Mucosa of gallbladder (tissue), 1 donor: ENCODE measurements at regions not wholly inside any gene's neighbourhood (a gene's known extent, or its start where the extent isn't known, plus 50 kb on each side); places are given as distances from the start of the nearest gene placed in this dataset.
"Not testable (repeated sequence)": the region's sequence is repeated elsewhere in the genome, so short reads cannot be mapped to it uniquely, and the experiment has no call there.

Source experiments
- DNase-seq: peaks from one replicate; pipeline ENCODE4 v3.0.0-alpha.2; 2020; ENCODE audit warnings: low spot score
- donor health status: DM: no; HTN: no; CAD: no.

DNA sequence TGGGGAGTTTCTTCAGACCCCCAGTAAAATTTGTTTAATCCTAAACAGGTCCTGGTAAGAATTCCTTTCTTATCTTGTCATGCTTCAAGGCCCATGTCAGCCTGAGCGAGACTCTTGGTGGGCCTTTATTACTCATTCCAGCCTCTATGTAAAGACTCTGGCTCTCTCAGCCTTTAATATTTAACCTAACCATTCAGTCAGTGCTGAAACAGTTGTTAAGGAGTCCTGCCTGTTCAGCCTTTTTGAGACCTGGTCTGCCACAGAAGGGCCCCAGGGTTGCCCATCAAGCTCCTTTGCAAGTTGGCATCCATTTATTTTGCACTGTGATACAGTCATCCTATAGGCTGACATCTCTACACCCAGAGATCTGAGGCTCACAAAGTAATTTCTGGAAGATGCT lies 107.7 kb upstream of the VANGL1 start:
- no peak for DNase-seq

DNA sequence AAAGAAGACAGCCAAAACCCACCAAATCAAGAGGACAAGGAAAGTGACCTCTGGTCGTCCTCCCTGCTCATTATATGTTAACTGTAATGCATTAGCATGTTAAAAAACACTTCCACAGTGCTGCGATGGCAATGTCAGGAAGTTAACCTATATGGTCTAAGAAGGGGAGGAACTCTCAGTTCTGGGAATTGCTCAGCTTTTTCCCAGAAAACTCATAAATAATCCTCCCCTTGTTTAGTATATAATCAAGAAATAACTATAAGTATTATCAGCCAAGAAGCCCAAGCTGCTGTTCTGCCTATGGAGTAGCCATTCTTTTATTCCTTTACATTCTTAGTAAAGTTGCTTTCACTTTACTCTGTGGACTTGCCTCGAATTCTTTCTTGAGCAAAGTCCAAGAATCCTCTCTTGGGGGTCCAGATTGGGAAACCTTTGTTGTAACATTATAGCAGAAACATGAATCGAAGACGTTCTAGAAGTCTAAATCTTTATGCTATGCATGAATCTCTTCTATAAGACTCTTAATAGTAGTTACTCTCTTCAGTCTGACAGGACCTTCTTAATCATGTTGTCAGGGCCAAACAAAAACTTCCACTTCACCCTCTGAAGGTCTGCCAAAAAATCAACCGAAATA lies 110.0 kb upstream of the VANGL1 start:
- DNase-seq: no peak

DNA sequence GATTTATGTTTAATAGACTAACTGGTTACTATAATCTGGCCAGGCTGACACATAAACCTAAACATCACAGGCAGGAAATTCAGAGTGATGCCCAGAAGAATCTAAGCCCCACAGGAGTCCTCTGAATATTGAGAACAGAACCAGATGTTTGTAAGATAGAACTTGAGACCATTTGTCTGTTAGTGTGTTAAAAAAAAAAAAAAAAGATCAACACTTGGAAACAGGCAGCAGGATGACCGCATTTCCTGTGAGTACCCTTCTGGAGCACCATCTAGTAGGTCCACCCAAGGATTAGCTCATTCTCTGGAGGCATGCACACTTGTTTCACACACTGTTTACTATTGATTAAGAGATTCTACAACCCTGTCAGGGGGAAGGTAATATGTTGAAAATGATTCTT lies 111.4 kb upstream of the VANGL1 start:
- DNase-seq: no peak

DNA sequence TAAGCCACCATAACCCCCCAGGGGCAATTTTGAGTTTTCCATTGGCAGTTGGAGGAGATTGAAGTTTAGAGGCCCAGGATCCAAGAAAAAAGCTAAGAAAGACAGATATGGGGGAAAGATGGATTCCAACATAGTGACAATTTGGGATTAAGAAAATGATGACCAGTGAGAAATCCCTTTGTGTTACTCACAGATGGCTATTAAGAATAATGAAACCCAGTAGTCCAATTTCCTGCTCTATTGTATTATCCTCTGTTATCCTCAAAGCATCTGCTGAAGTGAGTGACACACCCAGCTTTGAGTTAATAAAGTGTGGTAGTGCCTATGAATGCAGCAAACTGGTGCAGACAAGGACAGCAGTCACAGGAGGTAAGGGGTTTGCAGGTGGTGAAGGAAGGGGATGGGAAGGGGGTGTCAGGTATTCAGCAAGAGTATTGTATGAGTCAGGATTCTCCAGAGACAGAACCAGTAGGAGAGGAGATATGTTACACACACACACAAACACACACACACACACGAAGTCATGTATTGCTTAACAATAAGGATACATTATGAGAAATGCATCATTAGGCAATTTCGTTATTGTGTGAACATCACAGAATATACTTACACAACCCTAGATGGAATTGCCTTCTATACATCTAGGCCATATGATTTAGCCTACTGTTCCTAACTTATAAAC lies 112.4 kb upstream of the VANGL1 start:
- DNase-seq: no peak

DNA sequence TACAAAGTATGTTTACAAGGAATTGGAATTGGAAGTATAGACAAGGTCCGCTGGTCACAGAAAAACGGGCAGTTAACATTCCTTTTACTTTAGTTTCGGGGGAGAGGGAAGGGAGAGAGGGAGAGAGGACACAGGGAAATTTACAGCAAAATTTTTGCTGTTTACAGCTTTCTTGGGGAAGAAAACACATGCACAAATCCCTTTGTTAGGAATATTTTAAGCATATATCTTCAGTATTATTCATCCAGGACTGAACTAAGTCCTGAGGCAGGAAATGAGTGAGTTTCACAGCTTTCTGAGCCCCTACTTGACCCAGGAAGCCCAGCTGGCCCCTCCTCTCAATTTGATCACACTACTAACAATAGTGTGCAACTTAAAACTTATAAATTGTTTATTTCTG lies 113.4 kb upstream of the VANGL1 start:
- DNase-seq: not testable (repeated sequence)

- no peak for DNase-seq
These were observed 114.0 kb upstream of the VANGL1 start for GRCh38 chr1:115527746-115528145.

DNA sequence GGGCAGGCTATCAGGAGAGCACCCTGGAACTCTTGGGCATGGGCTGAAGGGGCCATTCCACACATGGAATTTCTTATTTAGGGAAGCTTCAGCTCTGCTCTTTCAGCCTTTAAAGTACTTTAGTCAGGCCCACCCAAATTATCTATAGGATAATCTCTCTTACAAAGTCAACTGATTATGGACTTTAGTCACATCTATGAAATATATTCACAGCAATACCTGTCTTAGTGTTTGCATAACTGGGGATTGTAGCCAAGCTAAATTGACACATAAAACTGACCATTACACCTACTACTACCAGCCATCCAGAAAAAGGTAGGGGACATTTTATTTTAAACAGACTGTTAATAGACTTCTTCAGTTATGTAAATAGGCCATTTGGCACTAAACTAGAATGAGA lies 114.9 kb upstream of the VANGL1 start:
- no peak for DNase-seq

- no peak for DNase-seq
These were observed 117.5 kb upstream of the VANGL1 start for GRCh38 chr1:115524236-115524635.

GRCh38 chr1:115522386-115522785 lies 119.4 kb upstream of the VANGL1 start:
- no peak for DNase-seq

- DNase-seq: no peak
These were observed 126.5 kb upstream of the VANGL1 start for GRCh38 chr1:115515270-115515669.

DNA sequence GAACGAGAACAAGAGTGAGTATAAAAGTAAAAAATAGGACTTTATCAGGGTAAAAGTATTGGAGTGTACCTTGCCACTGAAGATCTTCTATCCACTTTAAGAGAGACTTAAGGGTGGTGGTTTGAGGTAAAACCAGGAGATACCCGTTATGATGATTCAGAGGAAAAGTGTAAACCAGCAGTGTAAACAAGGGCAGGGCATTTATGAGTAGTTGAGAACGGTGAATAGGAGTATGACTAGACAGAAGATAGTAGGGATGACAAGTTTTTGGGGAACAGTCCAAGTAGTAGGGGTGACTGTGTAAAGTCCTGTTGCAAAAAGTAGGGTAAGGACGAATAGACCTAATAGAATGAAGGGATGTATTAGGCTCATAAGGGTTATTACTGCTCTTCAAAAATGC lies 131.5 kb upstream of the VANGL1 start:
- DNase-seq: not testable (repeated sequence)

- DNase-seq: no peak
These were observed 133.9 kb upstream of the VANGL1 start for GRCh38 chr1:115507901-115508300.

- no peak for DNase-seq
These were observed 134.7 kb upstream of the VANGL1 start for GRCh38 chr1:115506924-115507589.

DNA sequence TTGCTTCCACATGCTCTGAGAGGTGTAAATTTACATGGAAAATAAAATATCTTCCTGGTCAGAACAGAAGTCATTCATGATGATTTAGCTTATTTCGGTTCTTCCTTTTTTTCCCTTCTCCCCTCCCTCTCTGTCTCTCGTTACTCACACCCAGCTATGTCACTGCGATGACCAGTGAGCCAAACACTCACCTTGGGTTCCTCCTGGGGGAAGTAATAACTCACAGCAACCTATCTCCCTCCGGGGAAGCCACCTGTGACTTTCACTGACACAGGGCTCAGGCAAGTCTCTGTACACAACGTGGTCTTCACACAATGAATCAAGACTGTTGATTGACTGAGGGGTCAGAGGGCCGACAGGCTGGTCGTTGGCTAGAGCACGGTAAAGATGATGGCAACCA lies 135.3 kb upstream of the VANGL1 start:
- no peak for DNase-seq

DNA sequence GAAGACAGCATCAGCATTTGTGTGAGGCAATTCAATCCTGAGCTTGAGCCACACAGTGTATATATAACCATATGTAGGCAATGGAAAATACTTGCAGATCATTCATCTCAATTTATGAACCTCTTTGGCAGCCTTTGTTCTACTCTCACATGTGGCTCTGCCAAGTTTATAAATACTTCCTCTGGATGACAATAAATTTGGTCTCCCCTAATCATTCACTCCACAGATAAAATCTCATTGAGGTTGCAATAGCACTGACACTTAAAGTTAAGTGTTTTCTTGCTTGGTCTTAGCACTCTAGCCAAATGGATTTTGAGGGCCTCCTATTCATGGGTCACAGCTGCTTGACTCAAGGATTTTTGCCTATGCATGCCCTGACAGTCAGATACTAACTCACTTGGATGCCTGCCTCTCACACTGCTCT lies 136.6 kb upstream of the VANGL1 start:
- DNase-seq: no peak

- DNase-seq: not testable (repeated sequence)
These were observed 139.6 kb upstream of the VANGL1 start for GRCh38 chr1:115502183-115502582.

GRCh38 chr1:115501476-115501875 lies 140.3 kb upstream of the VANGL1 start:
- DNase-seq: no peak

DNA sequence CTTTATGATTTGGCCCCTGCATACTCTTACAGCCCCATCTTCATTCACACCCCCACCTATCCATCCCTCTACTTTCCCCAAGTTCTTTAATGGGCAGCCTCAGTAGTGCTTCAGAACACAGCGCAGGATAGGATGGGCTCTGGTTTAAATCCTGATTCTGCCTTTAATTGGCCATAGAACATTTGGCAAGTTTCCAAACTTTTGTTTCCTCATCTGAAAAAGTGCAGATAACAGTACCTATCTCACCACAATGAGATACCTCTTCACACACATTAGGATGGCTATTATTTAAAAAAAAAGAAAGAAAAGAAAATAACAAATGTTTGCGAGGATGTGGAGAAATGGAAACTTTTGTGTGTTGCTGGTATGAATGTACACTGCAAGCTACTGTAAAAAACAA lies 142.5 kb upstream of the VANGL1 start:
- DNase-seq: no peak

DNA sequence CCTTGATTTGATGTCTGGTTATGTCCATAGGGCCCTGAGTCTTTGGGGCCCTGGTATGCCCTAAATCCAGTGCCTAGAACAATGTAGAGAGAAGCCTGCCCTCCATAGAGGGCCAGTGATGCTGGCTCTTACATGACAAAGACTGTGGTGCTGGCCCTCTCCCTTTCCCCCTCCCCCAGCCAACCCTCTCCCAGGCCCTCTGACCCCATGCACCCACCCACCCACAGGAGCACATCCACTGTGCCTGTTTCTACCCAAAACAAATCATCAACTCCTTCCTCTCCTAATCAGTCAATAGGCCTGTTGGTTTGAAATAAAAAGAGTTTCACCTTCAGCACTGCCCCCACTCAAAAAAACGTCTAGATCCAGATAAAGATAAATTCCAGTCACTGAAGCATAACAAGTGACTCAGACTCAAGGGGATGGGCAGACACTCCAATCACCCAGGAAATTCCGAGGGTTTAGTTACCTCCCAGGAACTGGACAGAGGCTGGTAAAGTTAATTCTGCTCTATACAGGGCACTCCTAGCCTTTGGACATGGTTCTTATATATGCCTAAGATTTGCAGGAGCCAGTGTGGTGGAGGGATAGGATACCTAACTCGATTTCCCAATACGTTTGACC lies 144.8 kb upstream of the VANGL1 start:
- no peak for DNase-seq

- no peak for DNase-seq
These were observed 146.1 kb upstream of the VANGL1 start for GRCh38 chr1:115495625-115496024.

DNA sequence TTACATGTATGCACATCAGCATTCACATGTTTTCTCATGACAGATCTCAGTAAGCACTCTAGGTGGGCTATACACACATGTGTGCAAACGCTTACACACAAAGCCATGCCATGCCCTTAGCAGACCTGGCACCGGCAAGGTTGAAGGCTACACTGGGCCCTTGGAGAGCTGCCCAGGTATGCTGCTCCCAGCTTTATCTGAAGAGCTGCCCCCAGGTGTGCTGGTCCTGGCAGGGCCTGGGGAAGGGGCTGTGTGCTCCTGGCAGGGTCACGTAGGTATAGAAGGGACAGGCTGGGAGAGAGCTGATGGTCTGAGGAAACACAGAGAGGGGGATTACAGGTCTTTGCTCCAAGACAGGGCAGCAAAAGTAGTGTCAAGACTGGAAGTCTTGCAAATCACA lies 146.7 kb upstream of the VANGL1 start:
- no peak for DNase-seq

DNA sequence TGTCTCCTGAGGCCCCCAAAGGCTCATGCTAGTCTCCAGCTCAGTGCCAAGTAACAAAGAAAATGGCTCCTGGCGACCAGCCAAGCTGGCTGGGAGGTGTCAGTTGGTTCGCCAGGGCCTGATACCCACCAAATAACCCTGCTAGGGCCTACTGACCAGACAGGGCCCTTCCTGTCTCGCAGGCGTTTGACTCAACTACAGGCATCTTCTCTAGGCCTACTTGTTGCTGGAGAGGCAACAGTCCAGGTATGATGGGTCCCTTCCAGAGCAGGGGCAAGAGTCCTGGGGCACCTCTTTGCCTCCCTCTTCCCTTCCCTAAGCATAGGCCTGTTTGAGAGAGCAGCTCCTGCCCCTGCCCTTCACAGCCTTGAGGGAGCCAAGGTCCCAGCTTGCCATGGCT lies 147.9 kb upstream of the VANGL1 start:
- no peak for DNase-seq

GRCh38 chr1:115492880-115493279 lies 148.9 kb upstream of the VANGL1 start:
- no peak for DNase-seq
